Tibial nerve (tissue), 4 donors: ENCODE measurements at regions not wholly inside any gene's neighbourhood (a gene's known extent, or its start where the extent isn't known, plus 50 kb on each side); places are given as distances from the start of the nearest gene placed in this dataset.

Source experiments
- DNase-seq, 2 donors: peaks; one replicate each; pipeline ENCODE4 v3.0.0-alpha.2; 2019; ENCODE audit warnings: low spot score in 2 of 2
- H3K27ac ChIP-seq, 4 donors: fragments of 200-600 bp; sonication (generic) in 3 of 4; one replicate each; pipeline ENCODE4 v1.5.1; 2017 to 2019; ENCODE audit warnings: mild to moderate bottlenecking in 1 of 4
- H3K27me3 ChIP-seq, 2 donors: fragments of 200-600 bp; sonication (generic) in 1 of 2; one replicate each; pipeline versions ENCODE4 v1.5.1 to v1.6.0; 2017 to 2019
- H3K36me3 ChIP-seq, 3 donors: fragments of 200-600 bp; sonication (generic); one replicate each; pipeline ENCODE4 v1.5.1; 2018 to 2019
- H3K4me1 ChIP-seq, 4 donors: fragments of 200-600 bp; sonication (generic) in 3 of 4; one replicate each; pipeline ENCODE4 v1.5.1; 2017 to 2019
- H3K4me3 ChIP-seq, 4 donors: fragments of 200-600 bp; sonication (generic) in 3 of 4; one replicate each; pipeline ENCODE4 v1.5.1; 2017 to 2019; ENCODE audit warnings: mild to moderate bottlenecking in 1 of 4, moderate library complexity in 1 of 4
- H3K9me3 ChIP-seq, 4 donors: fragments of 200-600 bp; sonication (generic) in 3 of 4; one replicate each; pipeline ENCODE4 v1.5.1; 2017 to 2019
- CTCF ChIP-seq, 5 experiments: fragments of 200-600 bp in 3 of 5; fragments of 450-650 bp in 2 of 5; sonication (generic) in 3 of 5; IDR thresholded peaks; one replicate each; pipeline ENCODE4 v1.5.1; 2016 to 2019; ENCODE audit warnings: antibody characterized with exemption in 5 of 5, mild to moderate bottlenecking in 3 of 5, moderate library complexity in 2 of 5
- EP300 ChIP-seq, 2 donors: sonication (generic); formaldehyde crosslinking; IDR thresholded peaks; one replicate each; pipeline ENCODE4 v1.6.1; 2017; ENCODE audit warnings: antibody characterized with exemption in 2 of 2, mild to moderate bottlenecking in 1 of 2
- POLR2A ChIP-seq, 2 donors: fragments of 450-650 bp; IDR thresholded peaks; one replicate each; pipeline ENCODE4 v1.6.1; 2017; ENCODE audit warnings: antibody characterized with exemption in 2 of 2, mild to moderate bottlenecking in 2 of 2, moderate library complexity in 2 of 2
- WGBS, 2 donors: methylation state at CpG; one replicate each; pipeline ENCODE4 v1.1.5; 2018; 5-methylcytosine and 5-hydroxymethylcytosine counted together

GRCh38 chr6:6993503-6994237, 114.1 kb upstream of the RREB1 start:
- WGBS, 2 donors, result 89% methylated on average over 4 of the region's 4 CpGs
- H3K36me3 ChIP-seq, result no peaks in the 10 kb centered on the region
- no peaks in the 10 kb centered on the region for H3K4me1 ChIP-seq
- H3K9me3 ChIP-seq, result peaks cover 0 to 7% (median 0%) of the 10 kb centered on the region in 4 donors
- DNase-seq, result no peak
- TF ChIP-seq POLR2A (IDR thresholded peaks at IDR 0.05) (no peak), EP300 (IDR thresholded peaks at IDR 0.05) (no peak)
- H3K27me3 ChIP-seq, result no peaks in the 10 kb centered on the region
- H3K27ac ChIP-seq, result no peak overlapping the region
- H3K4me3 ChIP-seq, result no peak overlapping the region

- TF ChIP-seq CTCF (IDR thresholded peaks at IDR 0.05) (no peak), POLR2A (IDR thresholded peaks at IDR 0.05) (no peak), EP300 (IDR thresholded peaks at IDR 0.05) (no peak)
- Histone ChIP-seq H3K27me3 (no peaks in the 10 kb centered on the region), H3K36me3 (no peaks in the 10 kb centered on the region), H3K4me1 (no peaks in the 10 kb centered on the region), H3K4me3 (no peak overlapping the region), H3K9me3 (peaks cover 0 to 7% (median 0%) of the 10 kb centered on the region in 4 donors), H3K27ac (no peak overlapping the region)
- no peak for DNase-seq
- 87 to 92% methylated on average over 8 of the region's 8 CpGs for WGBS, 2 donors
Observed at GRCh38 chr6:6994796-6995195, 113.0 kb upstream of the RREB1 start.

GRCh38 chr6:6995328-6995727, 112.4 kb upstream of the RREB1 start:
- WGBS, 2 donors, result 74 to 90% methylated on average over 1 of the region's 1 CpG
- no peak overlapping the region for H3K27ac ChIP-seq
- TF ChIP-seq CTCF (IDR thresholded peaks at IDR 0.05) (no peak), EP300 (IDR thresholded peaks at IDR 0.05) (no peak)

GRCh38 chr6:6996124-6996523, 111.6 kb upstream of the RREB1 start:
- no peak overlapping the region for H3K27ac ChIP-seq
- TF ChIP-seq CTCF (IDR thresholded peaks at IDR 0.05) (no peak), EP300 (IDR thresholded peaks at IDR 0.05) (no peak), POLR2A (IDR thresholded peaks at IDR 0.05) (no peak)
- H3K4me3 ChIP-seq, result no peak overlapping the region
- peaks cover 0 to 7% (median 0%) of the 10 kb centered on the region in 4 donors for H3K9me3 ChIP-seq
- no peaks in the 10 kb centered on the region for H3K27me3 ChIP-seq
- 81 to 88% methylated on average over 2 of the region's 2 CpGs for WGBS, 2 donors
- no peak for DNase-seq
- H3K4me1 ChIP-seq, result no peaks in the 10 kb centered on the region
- no peaks in the 10 kb centered on the region for H3K36me3 ChIP-seq

More at GRCh38 chr6:6995328-6995727, 112.4 kb upstream of the RREB1 start:
- Histone ChIP-seq H3K4me3 (no peak overlapping the region), H3K27me3 (no peaks in the 10 kb centered on the region), H3K9me3 (peaks cover 0 to 7% (median 0%) of the 10 kb centered on the region in 4 donors), H3K4me1 (no peaks in the 10 kb centered on the region), H3K36me3 (no peaks in the 10 kb centered on the region)
- no peak for DNase-seq

GRCh38 chr6:6997263-6998193, 110.2 kb upstream of the RREB1 start:
- Histone ChIP-seq H3K9me3 (peaks cover 0 to 7% (median 0%) of the 10 kb centered on the region in 4 donors), H3K27me3 (no peaks in the 10 kb centered on the region), H3K36me3 (no peaks in the 10 kb centered on the region), H3K4me1 (no peaks in the 10 kb centered on the region), H3K4me3 (no peak overlapping the region), H3K27ac (no peak overlapping the region)
- DNase-seq, result no peak
- no peak for TF ChIP-seq POLR2A (IDR thresholded peaks at IDR 0.05)
- TF ChIP-seq EP300 (IDR thresholded peaks at IDR 0.05), result no peak
- no peak for TF ChIP-seq CTCF (IDR thresholded peaks at IDR 0.05)
- 76 to 80% methylated on average over 11 of the region's 11 CpGs for WGBS, 2 donors
